ENCODE measurements at regions not wholly inside any gene's neighbourhood (a gene's known extent, or its start where the extent isn't known, plus 50 kb on each side); places are given as distances from the start of the nearest gene placed in this dataset.

GRCh38 chr17:72315122-72315913 is 194.5 kb downstream of the SOX9 start:
- Histone ChIP-seq H3K27me3 (ENCODE audit: control insufficient read depth in 4 of 4, insufficient read depth in 4 of 4, low read length in 3 of 4) (peaks cover 0 to 4% (median 0%) of the 10 kb centered on the region in 4 donors), H3K36me3 (ENCODE audit: control insufficient read depth in 4 of 4, insufficient read depth in 3 of 4, low read depth in 1 of 4, low read length in 3 of 4) (no peaks in the 10 kb centered on the region), H3K9ac (ENCODE audit: low read depth in 1 of 2, low read length in 2 of 2) (no peak overlapping the region), H3K4me1 (ENCODE audit: control insufficient read depth in 4 of 4, insufficient read depth in 4 of 4, low read length in 3 of 4) (no peaks in the 10 kb centered on the region), H3K27ac (ENCODE audit: low read depth in 1 of 2, low read length in 2 of 2) (no peak overlapping the region), H3K4me3 (ENCODE audit: low read depth in 1 of 3, low read length in 3 of 3) (no peak overlapping the region), H3K9me3 (ENCODE audit: control insufficient read depth in 4 of 4, low read length in 3 of 4) (no peaks in the 10 kb centered on the region)
- TF ChIP-seq ZBTB33 (IDR thresholded peaks at IDR 0.05) (no peak), FOXA2 (IDR thresholded peaks at IDR 0.05) (no peak), YY1 (IDR thresholded peaks at IDR 0.05) (no peak), TAF1 (conservative IDR thresholded peaks at IDR 0.05) (no peak)
- TF ChIP-seq, protein P1, sequence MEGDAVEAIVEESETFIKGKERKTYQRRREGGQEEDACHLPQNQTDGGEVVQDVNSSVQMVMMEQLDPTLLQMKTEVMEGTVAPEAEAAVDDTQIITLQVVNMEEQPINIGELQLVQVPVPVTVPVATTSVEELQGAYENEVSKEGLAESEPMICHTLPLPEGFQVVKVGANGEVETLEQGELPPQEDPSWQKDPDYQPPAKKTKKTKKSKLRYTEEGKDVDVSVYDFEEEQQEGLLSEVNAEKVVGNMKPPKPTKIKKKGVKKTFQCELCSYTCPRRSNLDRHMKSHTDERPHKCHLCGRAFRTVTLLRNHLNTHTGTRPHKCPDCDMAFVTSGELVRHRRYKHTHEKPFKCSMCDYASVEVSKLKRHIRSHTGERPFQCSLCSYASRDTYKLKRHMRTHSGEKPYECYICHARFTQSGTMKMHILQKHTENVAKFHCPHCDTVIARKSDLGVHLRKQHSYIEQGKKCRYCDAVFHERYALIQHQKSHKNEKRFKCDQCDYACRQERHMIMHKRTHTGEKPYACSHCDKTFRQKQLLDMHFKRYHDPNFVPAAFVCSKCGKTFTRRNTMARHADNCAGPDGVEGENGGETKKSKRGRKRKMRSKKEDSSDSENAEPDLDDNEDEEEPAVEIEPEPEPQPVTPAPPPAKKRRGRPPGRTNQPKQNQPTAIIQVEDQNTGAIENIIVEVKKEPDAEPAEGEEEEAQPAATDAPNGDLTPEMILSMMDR (IDR thresholded peaks at IDR 0.05; ENCODE audit: low read depth, low read length, missing input control): no peak
- TF ChIP-seq, protein P2, sequence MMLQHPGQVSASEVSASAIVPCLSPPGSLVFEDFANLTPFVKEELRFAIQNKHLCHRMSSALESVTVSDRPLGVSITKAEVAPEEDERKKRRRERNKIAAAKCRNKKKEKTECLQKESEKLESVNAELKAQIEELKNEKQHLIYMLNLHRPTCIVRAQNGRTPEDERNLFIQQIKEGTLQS (IDR thresholded peaks at IDR 0.05): no peak
- TF ChIP-seq, protein P3, sequence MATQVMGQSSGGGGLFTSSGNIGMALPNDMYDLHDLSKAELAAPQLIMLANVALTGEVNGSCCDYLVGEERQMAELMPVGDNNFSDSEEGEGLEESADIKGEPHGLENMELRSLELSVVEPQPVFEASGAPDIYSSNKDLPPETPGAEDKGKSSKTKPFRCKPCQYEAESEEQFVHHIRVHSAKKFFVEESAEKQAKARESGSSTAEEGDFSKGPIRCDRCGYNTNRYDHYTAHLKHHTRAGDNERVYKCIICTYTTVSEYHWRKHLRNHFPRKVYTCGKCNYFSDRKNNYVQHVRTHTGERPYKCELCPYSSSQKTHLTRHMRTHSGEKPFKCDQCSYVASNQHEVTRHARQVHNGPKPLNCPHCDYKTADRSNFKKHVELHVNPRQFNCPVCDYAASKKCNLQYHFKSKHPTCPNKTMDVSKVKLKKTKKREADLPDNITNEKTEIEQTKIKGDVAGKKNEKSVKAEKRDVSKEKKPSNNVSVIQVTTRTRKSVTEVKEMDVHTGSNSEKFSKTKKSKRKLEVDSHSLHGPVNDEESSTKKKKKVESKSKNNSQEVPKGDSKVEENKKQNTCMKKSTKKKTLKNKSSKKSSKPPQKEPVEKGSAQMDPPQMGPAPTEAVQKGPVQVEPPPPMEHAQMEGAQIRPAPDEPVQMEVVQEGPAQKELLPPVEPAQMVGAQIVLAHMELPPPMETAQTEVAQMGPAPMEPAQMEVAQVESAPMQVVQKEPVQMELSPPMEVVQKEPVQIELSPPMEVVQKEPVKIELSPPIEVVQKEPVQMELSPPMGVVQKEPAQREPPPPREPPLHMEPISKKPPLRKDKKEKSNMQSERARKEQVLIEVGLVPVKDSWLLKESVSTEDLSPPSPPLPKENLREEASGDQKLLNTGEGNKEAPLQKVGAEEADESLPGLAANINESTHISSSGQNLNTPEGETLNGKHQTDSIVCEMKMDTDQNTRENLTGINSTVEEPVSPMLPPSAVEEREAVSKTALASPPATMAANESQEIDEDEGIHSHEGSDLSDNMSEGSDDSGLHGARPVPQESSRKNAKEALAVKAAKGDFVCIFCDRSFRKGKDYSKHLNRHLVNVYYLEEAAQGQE (IDR thresholded peaks at IDR 0.05): no peak
- DNase-seq (ENCODE audit: low spot score): no peak
- 68% methylated on average over 4 of the region's 4 CpGs for WGBS

- no peak overlapping the region for H3K4me3 ChIP-seq (ENCODE audit: low read depth in 1 of 3, low read length in 3 of 3)
- H3K27ac ChIP-seq (ENCODE audit: low read depth in 1 of 2, low read length in 2 of 2): no peak overlapping the region
- H3K9ac ChIP-seq (ENCODE audit: low read depth in 1 of 2, low read length in 2 of 2): no peak overlapping the region
- DNase-seq (ENCODE audit: low spot score): no peak
- no peaks in the 10 kb centered on the region for H3K36me3 ChIP-seq (ENCODE audit: control insufficient read depth in 4 of 4, insufficient read depth in 3 of 4, low read depth in 1 of 4, low read length in 3 of 4)
- peaks cover 0 to 8% (median 0%) of the 10 kb centered on the region in 4 donors for H3K27me3 ChIP-seq (ENCODE audit: control insufficient read depth in 4 of 4, insufficient read depth in 4 of 4, low read length in 3 of 4)
- H3K9me3 ChIP-seq (ENCODE audit: control insufficient read depth in 4 of 4, low read length in 3 of 4): no peaks in the 10 kb centered on the region
- WGBS: 73% methylated on average over 5 of the region's 5 CpGs
- no peaks in the 10 kb centered on the region for H3K4me1 ChIP-seq (ENCODE audit: control insufficient read depth in 4 of 4, insufficient read depth in 4 of 4, low read length in 3 of 4)
- TF ChIP-seq, protein P4, sequence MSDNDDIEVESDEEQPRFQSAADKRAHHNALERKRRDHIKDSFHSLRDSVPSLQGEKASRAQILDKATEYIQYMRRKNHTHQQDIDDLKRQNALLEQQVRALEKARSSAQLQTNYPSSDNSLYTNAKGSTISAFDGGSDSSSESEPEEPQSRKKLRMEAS (IDR thresholded peaks at IDR 0.05): no peak
- TF ChIP-seq ZBTB33 (IDR thresholded peaks at IDR 0.05): no peak
- TF ChIP-seq RAD21 (IDR thresholded peaks at IDR 0.05): no peak
- TF ChIP-seq EGR1 (IDR thresholded peaks at IDR 0.05; ENCODE audit: low read depth in 2 of 2): no peak
- TF ChIP-seq RXRA (IDR thresholded peaks at IDR 0.05): no peak
- no peak for TF ChIP-seq YY1 (IDR thresholded peaks at IDR 0.05)
- TF ChIP-seq, protein P3 (IDR thresholded peaks at IDR 0.05): no peak
- no peak for TF ChIP-seq HNF4A (conservative IDR thresholded peaks at IDR 0.05)
- TF ChIP-seq FOXA1 (IDR thresholded peaks at IDR 0.05): no peak
- no peak for TF ChIP-seq FOXA2 (IDR thresholded peaks at IDR 0.05)
- TF ChIP-seq SP1 (IDR thresholded peaks at IDR 0.05): no peak
- TF ChIP-seq GABPA (IDR thresholded peaks at IDR 0.05 in 1 of 2, conservative IDR thresholded peaks at IDR 0.05 in 1 of 2): no peak
- TF ChIP-seq NR2F2 (IDR thresholded peaks at IDR 0.05): no peak
Measured at GRCh38 chr17:72318131-72318530, 197.3 kb downstream of the SOX9 start.

All from liver (tissue), 8 donors.